GM12878 (cell line): ENCODE measurements at regions not wholly inside any gene's neighbourhood (a gene's known extent, or its start where the extent isn't known, plus 50 kb on each side); places are given as distances from the start of the nearest gene placed in this dataset.

ENCODE experiments used
- ATAC-seq: fragments of 200-7000 bp; cut with Tn5 transposase; 3 replicates; pipeline ENCODE4 v1.9.1; 2020; ENCODE audit warnings: mild to moderate bottlenecking, moderate library complexity
- BruUV-seq: library from RNA; stranded (reverse); fragments of 400-500 nt; replicated peaks from 2 replicates; lab custom pipeline; 2021; lab: Mats Ljungman, UMichigan
- CTCF ChIA-PET: fragments of 300-600 bp; sonication (Branson Sonifier 250); formaldehyde crosslinking; extraction: SDS; loops from one replicate; lab custom pipeline; 2021; ENCODE audit warnings: inconsistent platforms; lab: Yijun Ruan, JAX
- POLR2A ChIA-PET: fragments of 350-600 bp; formaldehyde crosslinking; extraction: SDS; loops from one replicate; lab custom pipeline; 2021; ENCODE audit warnings: inconsistent platforms; lab: Charles Lee
- RAD21 ChIA-PET: fragments of 300-600 bp; sonication (Branson Sonifier 250); formaldehyde crosslinking; loops from one replicate; lab custom pipeline; 2023; ENCODE audit warnings: antibody characterized with exemption; ENCODE audit not compliant: unreplicated experiment; lab: Charles Lee
- SMC1A ChIA-PET: fragments of 300-600 bp; sonication (Branson Sonifier 250); formaldehyde crosslinking; loops from one replicate; lab custom pipeline; 2023; ENCODE audit not compliant: unreplicated experiment, uncharacterized antibody; lab: Charles Lee
- DNase-seq: peaks from one replicate; pipeline ENCODE4 v3.0.0-alpha.2; 2011; ENCODE audit warnings: low read depth, low spot score
- FAIRE-seq: peaks from 3 replicates; lab custom pipeline; 2011; peaks lifted over from hg19 to GRCh38; lab: Jason Lieb, UNC
- H2AFZ ChIP-seq: 2 replicates; pipeline ENCODE4 v1.6.0; 2011; ENCODE audit warnings: low read depth, low read length, control low read depth; ENCODE audit not compliant: control insufficient read depth
- H3K27ac ChIP-seq: 2 replicates; pipeline ENCODE4 v1.5.1; 2011; ENCODE audit warnings: control low read depth; ENCODE audit not compliant: control insufficient read depth, insufficient read depth
- H3K27me3 ChIP-seq, 2 experiments: replicated peaks in 1 of 2; 2 replicates each; pipeline versions ENCODE4 v1.6.0 to v1.6.1; 2011; ENCODE audit warnings: low read length in 1 of 2; ENCODE audit not compliant: control insufficient read depth in 2 of 2, insufficient read depth in 2 of 2
- H3K36me3 ChIP-seq, 2 experiments: 2 replicates each; pipeline ENCODE4 v1.5.1; 2011; ENCODE audit warnings: low read length in 1 of 2; ENCODE audit not compliant: control insufficient read depth in 2 of 2, insufficient read depth in 2 of 2
- H3K4me1 ChIP-seq: 2 replicates; pipeline ENCODE4 v1.6.1; 2011; ENCODE audit warnings: mild to moderate bottlenecking, low read length, moderate library complexity, mixed read lengths; ENCODE audit not compliant: control insufficient read depth, insufficient read depth
- H3K4me2 ChIP-seq: 2 replicates; pipeline ENCODE4 v1.6.0; 2011; ENCODE audit warnings: control low read depth; ENCODE audit not compliant: control insufficient read depth, insufficient read depth
- H3K4me3 ChIP-seq: fragments of 200-600 bp; sonication (generic); 2 replicates; pipeline ENCODE4 v1.5.1; 2016
- H3K79me2 ChIP-seq: 2 replicates; pipeline ENCODE4 v1.6.0; 2011; ENCODE audit warnings: low read length; ENCODE audit not compliant: control insufficient read depth, insufficient read depth
- H3K9ac ChIP-seq: 2 replicates; pipeline ENCODE4 v1.8.0; 2011; ENCODE audit warnings: low read length, control low read depth, mixed read lengths; ENCODE audit not compliant: control insufficient read depth, insufficient read depth
- H3K9me3 ChIP-seq: replicated peaks from 3 replicates; pipeline ENCODE4 v1.5.1; 2011; ENCODE audit warnings: mild to moderate bottlenecking, low read length; ENCODE audit not compliant: control insufficient read depth, insufficient read depth
- H4K20me1 ChIP-seq: 2 replicates; pipeline ENCODE4 v1.6.0; 2011; ENCODE audit not compliant: control insufficient read depth, insufficient read depth
- ASH2L ChIP-seq: fragments of 300-600, 200-600 bp; sonication (generic); IDR thresholded peaks from 2 replicates; pipeline ENCODE4 v1.6.1; 2017; ENCODE audit warnings: low read depth, mild to moderate bottlenecking, borderline replicate concordance
- CBX3 ChIP-seq: fragments of 200-600 bp; sonication (generic); IDR thresholded peaks from 2 replicates; pipeline ENCODE4 v1.6.1; 2016; ENCODE audit warnings: low read depth, borderline replicate concordance
- CHD2 ChIP-seq: IDR thresholded peaks from 2 replicates; pipeline ENCODE4 v1.6.1; 2011; ENCODE audit warnings: low read depth, low read length, improper control_type of control experiment, borderline replicate concordance
- NR2C1 ChIP-seq: fragments of 450-650 bp; IDR thresholded peaks from 2 replicates; pipeline ENCODE4 v1.6.1; 2017; ENCODE audit warnings: antibody characterized with exemption, mild to moderate bottlenecking, moderate library complexity
- RELA ChIP-seq: fragments of 450-650 bp; IDR thresholded peaks from 2 replicates; pipeline ENCODE4 v1.8.0; 2014; ENCODE audit warnings: borderline replicate concordance; ENCODE audit not compliant: partially characterized antibody
- SMAD1 ChIP-seq: fragments of 450-650 bp; IDR thresholded peaks from 2 replicates; pipeline ENCODE4 v1.6.1; 2018; ENCODE audit warnings: mild to moderate bottlenecking, low read depth; ENCODE audit not compliant: partially characterized antibody
- SRF ChIP-seq, 2 experiments: IDR thresholded peaks; 2 replicates each; pipeline ENCODE4 v1.6.1; 2011; ENCODE audit warnings: low read depth in 2 of 2, low read length in 2 of 2, mild to moderate bottlenecking in 1 of 2, moderate library complexity in 1 of 2
- SUZ12 ChIP-seq: fragments of 200-600 bp; sonication (generic); IDR thresholded peaks from one replicate; pipeline ENCODE4 v1.6.1; 2018; ENCODE audit warnings: antibody characterized with exemption, mild to moderate bottlenecking; ENCODE audit not compliant: unreplicated experiment
- TCF12 ChIP-seq: IDR thresholded peaks from 2 replicates; pipeline ENCODE4 v1.6.1; 2011; ENCODE audit warnings: low read depth, mild to moderate bottlenecking, low read length
- WGBS: methylation state at CpG from one replicate; pipeline ENCODE4 v1.1.6; 2016; ENCODE audit warnings: low lambda C conversion rate; ENCODE audit not compliant: insufficient replicate concordance, insufficient coverage; ENCODE audit errors: missing lambda C conversion rate; 5-methylcytosine and 5-hydroxymethylcytosine counted together
- in situ Hi-C: fragments of 300-500 bp; cut with MboI; formaldehyde crosslinking; loops from 9 replicates; pipeline ENCODE4 v1.14.3; 2018; ENCODE audit warnings: mixed read lengths
- intact Hi-C: fragments of 100-400 bp; cut with micrococcal nuclease; formaldehyde crosslinking; loops from one replicate; pipeline ENCODE4 v1.14.2; 2022; ENCODE audit not compliant: unreplicated experiment
- TF ChIP-seq, protein P1 (sequence below): fragments of 450-650 bp; formaldehyde crosslinking; IDR thresholded peaks from 2 replicates; pipeline ENCODE4 v1.5.0; 2022; ENCODE audit warnings: mild to moderate bottlenecking, missing genetic modification characterization

DNA sequence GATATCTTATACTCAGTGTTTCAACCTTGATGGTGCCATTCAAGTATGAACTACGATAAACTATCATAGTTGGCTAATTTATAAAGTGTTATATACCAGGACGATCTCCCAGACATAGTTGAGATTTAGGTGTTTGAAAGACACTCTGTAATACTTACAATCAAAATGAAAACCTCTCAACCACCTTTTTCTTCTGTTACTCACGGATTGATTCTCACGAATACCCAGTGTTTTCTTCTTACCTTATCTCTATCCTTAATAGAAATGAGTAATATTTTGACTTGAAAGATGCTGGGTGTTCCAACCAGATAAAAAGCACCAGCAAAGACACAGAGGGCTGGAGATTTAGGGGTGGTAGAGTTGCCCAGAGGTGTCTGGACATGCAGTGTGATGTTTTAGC is 169.9 kb downstream of the PTCSC3 start:
- Histone ChIP-seq H3K4me2 (no peak overlapping the region), H2AFZ (no peak overlapping the region), H3K79me2 (no peaks in the 10 kb centered on the region), H3K4me3 (no peak overlapping the region), H3K4me1 (no peaks in the 10 kb centered on the region), H3K27me3 (no peaks in the 10 kb centered on the region; a peak in 1 of 4 replicates), H4K20me1 (no peaks in the 10 kb centered on the region), H3K36me3 (no peaks in the 10 kb centered on the region), H3K9me3 (no peaks in the 10 kb centered on the region), H3K9ac (no peak overlapping the region), H3K27ac (no peak overlapping the region)
- SMC1A ChIA-PET: no interaction called here
- ATAC-seq (no peak), FAIRE-seq (no peak), DNase-seq (no peak)
- no TSS peak for BruUV-seq
- RAD21 ChIA-PET: no interaction called here
- intact Hi-C loops (no loop called here), in situ Hi-C loops (no loop called here)
- TF ChIP-seq ASH2L: no peak
- TF ChIP-seq, protein P1, sequence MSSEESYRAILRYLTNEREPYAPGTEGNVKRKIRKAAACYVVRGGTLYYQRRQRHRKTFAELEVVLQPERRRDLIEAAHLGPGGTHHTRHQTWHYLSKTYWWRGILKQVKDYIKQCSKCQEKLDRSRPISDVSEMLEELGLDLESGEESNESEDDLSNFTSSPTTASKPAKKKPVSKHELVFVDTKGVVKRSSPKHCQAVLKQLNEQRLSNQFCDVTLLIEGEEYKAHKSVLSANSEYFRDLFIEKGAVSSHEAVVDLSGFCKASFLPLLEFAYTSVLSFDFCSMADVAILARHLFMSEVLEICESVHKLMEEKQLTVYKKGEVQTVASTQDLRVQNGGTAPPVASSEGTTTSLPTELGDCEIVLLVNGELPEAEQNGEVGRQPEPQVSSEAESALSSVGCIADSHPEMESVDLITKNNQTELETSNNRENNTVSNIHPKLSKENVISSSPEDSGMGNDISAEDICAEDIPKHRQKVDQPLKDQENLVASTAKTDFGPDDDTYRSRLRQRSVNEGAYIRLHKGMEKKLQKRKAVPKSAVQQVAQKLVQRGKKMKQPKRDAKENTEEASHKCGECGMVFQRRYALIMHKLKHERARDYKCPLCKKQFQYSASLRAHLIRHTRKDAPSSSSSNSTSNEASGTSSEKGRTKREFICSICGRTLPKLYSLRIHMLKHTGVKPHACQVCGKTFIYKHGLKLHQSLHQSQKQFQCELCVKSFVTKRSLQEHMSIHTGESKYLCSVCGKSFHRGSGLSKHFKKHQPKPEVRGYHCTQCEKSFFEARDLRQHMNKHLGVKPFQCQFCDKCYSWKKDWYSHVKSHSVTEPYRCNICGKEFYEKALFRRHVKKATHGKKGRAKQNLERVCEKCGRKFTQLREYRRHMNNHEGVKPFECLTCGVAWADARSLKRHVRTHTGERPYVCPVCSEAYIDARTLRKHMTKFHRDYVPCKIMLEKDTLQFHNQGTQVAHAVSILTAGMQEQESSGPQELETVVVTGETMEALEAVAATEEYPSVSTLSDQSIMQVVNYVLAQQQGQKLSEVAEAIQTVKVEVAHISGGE: no peak
- no peak for TF ChIP-seq RELA
- TF ChIP-seq SMAD1: no peak
- no peak for TF ChIP-seq CBX3
- TF ChIP-seq TCF12: no peak
- no peak for TF ChIP-seq SUZ12
- no peak for TF ChIP-seq CHD2
- no peak for TF ChIP-seq SRF (IDR thresholded peaks at IDR 0.05; ENCODE audit: low read depth in 2 of 2, low read length in 2 of 2)
- no peak for TF ChIP-seq NR2C1
- CTCF ChIA-PET: no interaction called here
- POLR2A ChIA-PET: no interaction called here
- 77% methylated on average over 4 of the region's 4 CpGs for WGBS
